RKO (cell line): ENCODE measurements at regions not wholly inside any gene's neighbourhood (a gene's known extent, or its start where the extent isn't known, plus 50 kb on each side); places are given as distances from the start of the nearest gene placed in this dataset.
"Not testable (repeated sequence)": the region's sequence is repeated elsewhere in the genome, so short reads cannot be mapped to it uniquely, and the experiment has no call there.

ENCODE experiments used
- DNase-seq: peaks from one replicate; pipeline ENCODE4 v3.0.0-alpha.2; 2016; ENCODE audit warnings: low spot score

DNA sequence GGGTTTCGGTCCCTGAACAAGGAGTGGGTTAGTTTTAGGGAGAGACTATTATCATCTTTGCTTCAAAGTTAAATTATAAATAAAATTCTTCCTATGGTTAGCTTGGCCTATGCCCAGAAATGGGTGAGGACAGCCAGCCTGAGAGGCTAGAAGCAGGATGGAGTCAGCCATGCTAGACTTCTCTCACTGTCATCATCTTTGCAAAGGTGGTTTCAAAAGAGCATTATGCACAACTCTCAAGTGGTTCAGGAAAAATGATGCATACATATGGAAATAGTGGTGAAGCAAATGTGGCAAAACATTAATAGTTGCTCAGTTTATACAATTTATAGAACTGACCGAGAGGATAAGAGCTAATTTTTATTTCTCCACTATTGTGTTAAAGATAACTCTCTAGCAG, 124.3 kb upstream of the FOXN2 start:
- DNase-seq = no peak

DNA sequence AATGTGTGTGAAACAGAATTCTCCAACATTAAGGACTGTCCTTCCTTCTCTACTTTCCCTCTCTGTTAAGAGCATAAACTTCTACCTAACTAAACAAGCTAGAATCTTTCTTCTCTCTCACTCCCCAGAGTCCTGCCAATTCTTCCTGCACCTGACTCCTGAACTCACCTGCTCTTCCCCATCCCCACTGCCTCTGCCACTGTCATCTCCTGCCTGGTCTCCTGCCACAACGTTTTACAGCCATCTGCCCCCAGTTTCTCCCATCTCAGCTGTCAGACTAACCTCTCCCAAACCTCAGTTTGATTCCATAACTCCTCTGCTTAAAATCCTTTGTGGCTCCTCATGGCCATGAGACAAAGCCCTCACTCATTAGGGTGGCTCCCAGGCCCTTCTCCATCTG, 119.8 kb upstream of the FOXN2 start:
- DNase-seq = no peak

DNA sequence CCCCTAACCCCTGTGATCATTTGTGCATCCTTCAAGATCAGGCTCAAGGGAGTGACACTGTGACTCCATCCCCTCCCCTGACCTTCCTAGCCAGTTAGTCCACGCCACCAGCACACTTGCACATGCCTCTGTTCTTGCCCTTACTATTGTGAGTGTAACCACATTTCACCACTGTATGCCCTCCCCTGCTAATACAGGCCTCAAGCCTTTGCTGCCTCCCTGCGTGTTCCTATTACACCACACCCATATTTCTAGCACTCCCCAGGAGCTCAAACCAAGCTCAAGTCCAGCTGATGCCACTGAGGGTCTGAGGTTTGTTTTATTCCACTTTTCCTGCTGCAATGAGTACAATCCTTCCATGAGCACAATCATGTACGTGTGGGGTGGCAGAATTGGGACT, 119.3 kb upstream of the FOXN2 start:
- DNase-seq = no peak

DNA sequence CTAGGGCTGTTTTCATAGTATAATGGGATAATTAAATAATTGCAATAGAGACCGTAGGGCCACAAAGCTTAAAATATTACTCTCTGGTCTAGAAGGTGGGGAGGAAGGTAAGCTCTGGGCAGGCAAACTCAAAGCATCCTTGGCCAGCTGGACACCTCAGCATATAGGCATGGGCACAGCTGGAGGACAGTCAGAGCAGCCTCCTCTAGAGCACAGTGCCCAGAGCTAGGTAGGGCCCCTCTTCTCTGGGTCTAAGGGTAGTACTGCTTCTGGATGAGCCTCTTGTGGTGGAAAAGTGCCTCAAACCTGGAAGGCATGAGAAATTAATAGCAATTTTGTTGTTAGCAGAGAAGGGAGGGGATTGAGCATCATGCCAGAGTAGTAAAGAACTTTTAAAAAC, 116.9 kb upstream of the FOXN2 start:
- no peak for DNase-seq

DNA sequence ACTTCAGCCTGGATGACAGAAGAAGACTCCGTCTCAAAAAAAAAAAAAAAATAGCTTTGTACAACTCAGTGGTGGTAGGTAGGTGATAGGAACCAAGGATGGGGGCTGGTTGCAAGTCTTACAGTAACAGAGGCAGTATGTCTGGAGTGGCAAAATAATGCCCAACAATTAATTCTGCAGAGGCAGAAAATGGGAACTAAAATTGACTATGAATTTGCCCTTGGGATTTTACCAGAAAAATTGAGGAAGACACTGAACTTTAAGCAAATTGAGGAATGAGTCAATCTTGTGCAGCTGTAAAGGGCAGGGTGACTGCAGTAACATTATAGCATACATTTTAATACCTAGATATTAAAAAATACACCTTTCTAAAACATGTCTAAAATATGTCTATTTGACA, 116.1 kb upstream of the FOXN2 start:
- no peak for DNase-seq

DNA sequence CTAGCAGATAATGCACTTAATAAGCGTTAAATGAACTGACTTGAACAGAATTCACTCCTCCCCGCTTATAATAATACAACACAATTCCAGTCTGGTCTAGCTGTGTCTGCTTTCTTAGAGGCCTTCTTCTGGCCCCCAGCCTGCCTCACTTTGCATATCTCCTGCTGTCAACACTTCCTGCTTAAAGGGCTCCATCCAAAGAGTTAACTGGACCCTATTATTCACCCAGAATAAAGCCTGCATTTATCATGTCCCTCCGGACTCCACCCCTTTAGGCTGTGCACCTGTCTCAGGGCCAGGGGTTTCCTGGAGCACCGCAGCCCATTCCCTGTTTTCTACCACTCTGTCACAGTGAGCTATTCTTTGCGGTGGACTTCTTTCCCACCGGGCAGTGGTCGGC, 115.4 kb upstream of the FOXN2 start:
- DNase-seq = no peak

DNA sequence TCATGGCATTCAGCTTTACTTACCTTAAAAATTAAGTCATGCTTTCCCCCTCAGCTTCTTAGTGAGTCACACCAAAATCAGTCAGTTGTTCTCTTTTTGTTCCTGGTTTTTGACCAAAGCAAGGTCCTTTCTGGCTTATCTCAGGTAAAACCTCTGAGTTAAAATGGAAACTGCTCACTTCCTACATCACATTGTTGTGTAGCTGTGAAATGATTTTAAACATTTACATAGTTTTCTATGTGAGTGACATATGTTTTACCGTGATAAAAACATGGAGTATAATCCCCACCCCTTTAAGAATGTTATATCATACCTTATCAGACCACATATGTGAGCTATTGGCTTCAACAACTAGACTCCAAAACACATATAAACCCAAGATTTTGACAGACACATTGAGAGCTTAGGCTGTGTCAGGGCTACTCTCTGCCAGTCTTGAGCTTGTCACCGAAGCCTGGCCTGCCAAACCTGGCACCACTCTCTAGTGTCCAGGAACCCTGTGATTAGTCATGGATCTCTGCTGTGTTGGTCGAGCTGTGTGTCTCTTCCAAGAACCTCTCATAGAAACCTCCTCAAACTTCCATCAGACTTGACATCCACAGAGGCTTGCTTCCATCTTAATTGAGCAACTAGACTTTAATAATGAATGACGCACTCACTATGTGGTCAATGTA, 113.7 kb upstream of the FOXN2 start:
- no peak for DNase-seq

DNA sequence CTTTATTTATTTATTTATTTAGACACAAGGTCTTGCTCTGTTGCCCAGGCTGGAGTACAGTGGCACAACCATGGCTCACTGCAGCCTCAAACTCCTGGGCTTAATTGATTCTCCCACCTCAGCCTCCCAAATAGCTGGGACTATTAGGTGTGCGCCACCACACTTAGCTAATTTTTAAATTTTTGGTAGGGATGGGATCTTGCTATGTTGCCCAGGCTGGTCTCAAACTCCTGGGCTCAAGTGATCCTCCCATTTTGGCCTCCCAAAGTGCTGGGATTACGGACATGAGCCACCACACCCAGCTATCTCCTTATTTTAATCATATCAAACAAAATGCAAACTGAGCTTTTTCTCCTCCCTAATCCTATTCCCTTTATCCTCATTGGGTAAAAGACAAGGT, 113.0 kb upstream of the FOXN2 start:
- not testable (repeated sequence) for DNase-seq

DNA sequence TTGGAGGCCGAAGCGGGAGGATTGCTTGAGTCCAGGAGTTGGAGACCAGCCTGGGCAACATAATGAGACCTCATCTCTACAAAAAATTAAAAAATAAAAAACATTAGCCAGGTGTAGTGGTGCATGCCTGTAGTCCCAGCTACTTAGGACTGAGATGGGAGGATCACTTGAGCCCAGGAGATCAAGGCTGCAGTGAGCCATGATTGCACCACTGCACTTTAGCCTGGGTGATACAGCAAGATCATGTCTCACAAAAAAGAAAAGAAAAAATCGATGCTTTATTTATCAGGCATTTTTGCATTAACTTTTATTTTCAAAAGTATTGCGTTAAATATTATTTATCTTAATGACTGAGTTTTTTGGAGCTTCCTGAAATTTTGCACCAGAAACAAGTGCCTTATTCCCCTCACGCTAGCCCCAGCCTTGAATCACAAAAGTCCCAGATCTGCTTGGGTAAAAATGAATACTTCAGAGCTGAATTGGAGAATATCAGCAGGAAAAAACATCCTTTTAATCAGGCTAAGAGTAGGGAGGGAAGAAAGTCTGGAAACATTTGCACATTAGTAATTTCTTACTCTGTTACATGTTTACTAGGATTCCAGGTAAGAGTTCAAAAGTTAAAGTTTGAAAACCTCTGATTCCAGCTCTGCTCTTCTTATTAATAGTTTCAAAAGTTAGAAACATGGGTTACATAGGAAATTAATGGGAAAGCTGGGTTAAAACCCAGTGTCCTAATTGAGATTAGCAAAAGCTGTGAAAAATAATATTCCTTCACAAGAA, 111.4 kb upstream of the FOXN2 start:
- no peak for DNase-seq

DNA sequence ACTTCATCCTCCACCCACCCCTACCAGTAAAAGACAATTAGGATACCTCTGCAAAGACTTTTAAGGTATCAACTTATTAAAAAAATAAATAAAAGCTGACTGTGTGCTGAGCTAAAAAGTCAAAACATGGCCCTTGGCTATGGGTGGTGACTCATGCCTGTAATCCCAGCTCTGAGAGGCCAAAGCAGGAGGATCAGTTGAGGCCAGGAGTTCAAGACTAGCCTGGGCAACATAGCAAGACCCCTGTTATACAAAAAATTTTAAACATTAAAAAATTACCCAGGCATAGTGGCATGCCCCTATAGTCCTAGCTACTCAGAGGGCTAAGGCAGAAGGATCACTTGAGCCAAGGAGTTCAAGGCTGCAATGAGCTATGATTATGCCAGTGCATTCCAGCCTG, 110.8 kb upstream of the FOXN2 start:
- no peak for DNase-seq

DNA sequence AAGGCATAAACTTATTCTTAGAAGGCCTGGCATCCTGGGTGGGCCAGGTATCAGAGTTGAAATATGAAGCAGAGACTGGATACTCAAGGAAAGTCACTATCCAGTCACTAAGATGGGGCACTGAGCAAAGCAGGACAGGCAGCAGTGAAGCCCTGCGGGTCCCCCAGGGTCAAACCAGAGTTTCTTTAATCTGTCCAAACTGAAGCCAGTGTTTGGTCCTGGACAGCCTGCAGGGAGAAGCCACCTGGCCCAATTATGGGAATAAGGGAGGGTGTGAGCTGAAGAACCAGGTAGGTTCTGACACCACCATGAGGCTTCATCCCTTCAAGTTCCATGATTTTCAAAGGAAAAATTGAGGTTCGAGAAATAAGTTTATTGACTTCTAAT, 109.7 kb upstream of the FOXN2 start:
- no peak for DNase-seq

DNA sequence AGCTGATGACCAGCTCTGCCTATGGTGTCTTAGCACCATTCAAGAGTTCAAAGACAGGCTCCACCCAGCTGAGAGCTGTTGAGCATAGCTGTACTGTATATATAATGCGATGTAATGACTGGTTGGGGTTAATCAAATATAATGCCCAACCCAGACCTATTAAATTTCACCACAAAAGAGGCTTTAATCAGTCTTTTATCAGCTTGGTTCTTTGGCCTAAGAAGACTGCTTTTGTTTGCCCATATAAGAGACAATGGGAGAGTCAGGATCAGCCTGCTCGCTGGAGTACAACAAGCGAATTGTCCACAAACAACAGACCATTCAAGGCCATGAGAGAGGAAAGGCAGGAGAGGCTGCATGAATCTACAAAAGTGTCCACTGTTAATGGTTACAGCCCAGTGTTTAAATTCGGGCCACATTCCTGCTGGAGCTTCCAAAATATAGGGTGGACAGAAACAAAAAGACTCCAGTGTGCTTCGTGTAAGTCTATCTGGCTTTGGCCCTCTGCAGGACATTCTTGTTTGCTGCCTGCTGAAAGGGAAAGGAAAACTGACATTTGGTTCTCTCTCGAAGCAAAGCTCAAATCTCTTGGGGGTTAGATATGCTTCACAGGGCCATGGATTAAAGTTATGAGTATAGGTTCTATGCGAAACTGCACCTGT, 109.2 kb upstream of the FOXN2 start:
- no peak for DNase-seq

DNA sequence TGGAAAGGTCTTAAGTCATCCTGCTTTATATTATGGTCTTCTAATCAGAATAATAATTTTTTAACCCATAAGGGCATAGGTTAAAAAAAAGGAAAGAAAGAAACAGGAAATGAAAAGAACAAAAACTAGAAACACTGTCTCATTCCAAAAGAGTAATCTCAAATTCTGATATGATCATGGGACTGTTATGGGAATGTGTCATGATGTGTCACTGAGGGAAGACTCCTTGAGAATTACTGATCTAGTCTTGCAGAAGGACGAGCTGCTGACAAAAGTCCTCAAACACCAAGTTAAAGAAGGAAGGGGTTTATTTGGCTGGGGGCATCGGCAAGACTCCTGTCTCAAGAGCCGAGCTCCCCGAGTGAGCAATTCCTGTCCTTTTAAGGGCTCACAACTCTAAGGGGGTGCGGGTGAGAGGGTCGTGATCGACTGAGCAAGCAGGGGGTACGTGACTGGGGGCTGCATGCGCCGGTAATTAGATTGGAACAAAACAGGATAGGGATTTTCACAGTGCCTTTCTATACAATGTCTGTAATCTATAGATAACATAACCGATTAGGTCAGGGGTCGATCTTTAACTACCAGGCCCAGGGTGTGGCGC, 108.3 kb upstream of the FOXN2 start:
- not testable (repeated sequence) for DNase-seq

DNA sequence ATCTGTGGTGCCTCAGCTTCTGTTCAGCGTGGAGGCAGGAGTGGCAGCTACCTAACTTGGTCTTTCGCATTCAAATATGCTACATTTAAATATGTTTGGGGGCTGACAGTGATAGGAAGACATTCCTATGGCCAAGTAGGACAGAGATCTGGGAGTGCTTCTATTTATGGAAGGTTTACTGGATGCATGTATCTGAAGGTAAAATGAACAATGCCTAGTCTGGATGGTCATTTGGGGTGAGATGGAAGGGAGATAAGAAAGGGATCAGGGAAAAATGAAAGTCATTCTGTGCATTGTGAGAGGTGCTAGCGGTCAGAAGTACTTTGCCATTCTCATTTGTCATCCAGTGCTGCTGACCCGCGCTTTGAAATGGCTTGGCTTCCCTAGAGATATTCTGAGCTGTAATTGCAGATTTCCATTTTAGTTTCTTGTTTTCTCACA, 107.3 kb upstream of the FOXN2 start:
- no peak for DNase-seq

DNA sequence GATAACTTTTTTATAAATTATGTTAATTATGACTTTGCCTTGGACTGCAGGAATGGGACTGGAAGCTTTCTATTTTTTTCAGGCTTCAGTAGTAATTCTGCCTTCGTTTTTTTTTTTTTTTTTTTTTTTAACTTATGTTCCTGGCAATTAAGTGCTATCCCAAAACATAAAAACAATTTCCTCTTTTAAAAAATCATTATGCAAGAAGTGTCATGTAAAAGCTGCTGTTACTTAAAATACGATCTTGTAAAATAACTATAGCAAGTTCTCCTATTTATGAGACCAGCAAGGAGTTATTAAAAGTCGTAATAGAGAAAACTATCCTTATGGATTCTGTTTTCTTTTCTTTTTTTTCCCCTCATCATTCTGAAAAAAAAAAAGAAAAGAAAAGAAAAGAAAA, 106.6 kb upstream of the FOXN2 start:
- DNase-seq = no peak

DNA sequence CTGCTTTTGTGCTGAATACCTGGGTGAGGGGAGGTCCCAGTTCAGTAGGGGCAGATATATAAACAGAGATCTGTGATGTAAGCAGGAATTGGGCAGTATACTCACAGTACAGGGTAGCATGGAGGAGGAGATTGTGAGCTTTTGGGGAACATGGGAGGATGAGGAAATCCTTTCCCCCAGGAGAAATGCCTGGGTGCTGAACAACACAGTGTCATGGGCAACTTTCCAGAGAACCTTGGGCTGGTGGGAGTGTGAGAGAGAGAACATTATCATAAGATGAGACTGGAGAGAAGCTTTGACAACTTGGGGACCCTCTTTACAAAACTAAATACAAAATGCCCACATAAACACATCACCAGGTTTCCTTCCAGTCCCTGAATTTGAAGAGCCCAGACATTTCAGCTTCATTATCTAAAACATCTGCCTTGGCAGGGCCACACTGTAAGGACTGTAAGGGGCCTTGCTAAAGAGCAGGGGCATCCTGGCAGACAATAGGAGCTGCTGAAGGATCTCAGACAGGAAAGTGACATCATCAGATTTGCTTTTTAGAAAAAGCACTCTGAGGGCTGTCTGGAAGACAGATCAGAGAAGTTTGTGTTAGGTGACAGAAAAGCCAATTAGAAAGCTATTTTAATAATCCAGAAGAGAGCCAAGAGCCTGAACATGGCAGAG, 105.1 kb upstream of the FOXN2 start:
- DNase-seq = no peak

DNA sequence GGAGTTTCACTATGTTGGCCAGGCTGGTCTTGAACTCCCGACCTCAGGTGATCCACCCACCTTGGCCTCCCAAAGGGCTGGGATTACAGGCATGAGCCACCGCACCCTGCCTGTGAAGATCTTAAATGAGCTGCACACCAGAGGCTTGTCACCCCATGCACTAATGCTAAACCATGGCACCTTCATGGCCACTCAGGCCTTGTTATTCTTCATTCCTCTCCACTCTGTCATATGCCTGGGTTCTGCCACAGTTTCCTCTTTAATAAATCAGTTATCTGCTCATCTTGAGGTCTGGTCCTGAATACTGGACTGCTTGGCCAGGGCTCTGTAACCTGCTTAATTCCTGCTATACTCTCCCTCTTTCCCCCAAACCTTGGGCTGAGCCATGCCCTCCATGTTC, 104.3 kb upstream of the FOXN2 start:
- DNase-seq = no peak

DNA sequence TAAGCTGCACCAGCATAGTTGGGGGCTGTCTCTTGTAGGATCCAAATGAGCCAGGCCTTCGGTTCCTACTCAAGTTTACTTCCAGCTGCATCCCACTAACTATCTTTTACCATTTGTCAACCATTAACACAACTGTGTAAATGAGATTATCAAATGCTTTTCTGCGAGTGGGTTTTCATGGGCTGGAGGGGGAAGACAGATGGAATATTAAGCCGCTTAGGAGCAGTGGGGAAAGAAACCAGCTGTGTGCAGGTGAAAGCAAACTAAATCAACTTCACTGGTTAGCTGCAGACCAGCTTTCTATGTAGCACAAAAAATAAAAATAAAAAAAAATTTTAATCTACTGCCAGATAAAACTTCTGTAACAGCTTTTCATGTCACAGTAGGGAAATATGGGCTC, 100.8 kb upstream of the FOXN2 start:
- DNase-seq = no peak

DNA sequence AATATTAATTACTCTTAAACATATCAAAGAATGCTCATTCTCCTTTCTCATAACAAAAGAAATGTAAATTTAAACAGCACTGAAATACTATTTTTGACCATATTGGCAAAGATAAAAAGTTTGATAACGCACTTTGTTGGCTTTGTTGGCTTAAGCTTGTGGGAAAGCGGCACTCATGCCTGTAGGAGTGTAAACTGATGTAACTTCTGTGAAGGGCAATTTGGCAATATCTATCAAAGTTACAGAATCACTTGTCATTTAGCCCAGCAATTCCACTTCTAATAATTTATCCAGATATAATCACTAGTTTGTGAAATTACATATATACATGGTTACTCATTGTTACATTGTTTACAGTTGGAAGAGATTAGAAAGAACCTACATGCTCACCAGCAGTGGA, 96.3 kb upstream of the FOXN2 start:
- no peak for DNase-seq

DNA sequence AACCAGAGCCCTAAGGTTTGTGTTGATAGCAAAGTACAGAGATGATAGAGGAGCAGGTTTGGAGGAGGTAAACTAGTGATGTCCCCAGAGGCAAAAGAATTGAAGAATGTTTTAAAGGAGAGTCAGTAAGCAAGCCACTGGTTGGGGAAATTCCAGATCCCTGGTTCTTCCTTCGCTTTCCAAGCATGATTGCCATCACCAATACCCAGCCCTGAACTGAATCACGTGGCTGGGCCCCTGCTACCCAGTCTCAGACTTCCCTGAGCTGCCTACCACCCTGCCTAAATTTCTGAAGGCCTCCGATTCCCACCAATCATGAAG, 95.3 kb upstream of the FOXN2 start:
- DNase-seq = no peak

DNA sequence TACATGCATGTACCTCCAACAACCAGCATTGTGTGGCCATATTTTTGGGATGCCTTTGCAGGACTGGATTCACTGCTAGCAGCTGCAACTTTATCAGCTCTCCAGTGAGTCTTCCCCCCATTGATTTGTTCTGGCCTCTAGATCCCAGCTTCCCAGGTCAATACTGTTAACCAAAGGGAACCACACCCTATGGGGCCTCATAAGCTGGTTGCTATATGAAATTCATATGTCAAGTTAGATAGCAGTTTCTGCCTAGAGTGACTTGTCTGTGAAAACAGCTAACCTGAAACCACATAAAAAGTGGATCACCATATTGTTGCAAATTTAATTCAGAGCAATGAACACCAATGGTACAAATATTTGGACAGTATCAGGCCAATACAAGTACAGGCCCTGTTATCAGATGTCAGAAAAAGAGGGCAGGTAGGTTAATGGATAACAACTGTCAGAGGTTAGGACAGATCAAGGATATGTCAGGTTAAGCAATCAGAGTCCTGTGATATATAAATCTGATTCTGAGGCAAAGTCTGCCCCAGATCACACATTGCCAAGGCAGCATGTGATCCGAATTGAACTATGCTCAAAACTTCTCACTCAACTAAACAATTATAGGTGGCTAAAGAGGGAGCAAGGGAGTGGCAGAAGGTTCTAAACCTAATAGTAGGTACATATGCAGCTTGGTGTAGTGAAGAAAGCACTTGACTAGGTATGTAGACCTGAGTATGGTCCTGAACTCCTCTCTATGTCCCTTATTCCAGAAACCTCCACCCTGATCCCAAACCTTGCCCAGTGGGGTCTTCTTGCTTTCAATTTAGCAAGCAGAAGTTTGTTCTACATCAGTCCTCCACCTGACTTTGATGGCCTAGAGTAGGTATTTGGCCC, 94.7 kb upstream of the FOXN2 start:
- DNase-seq = no peak

DNA sequence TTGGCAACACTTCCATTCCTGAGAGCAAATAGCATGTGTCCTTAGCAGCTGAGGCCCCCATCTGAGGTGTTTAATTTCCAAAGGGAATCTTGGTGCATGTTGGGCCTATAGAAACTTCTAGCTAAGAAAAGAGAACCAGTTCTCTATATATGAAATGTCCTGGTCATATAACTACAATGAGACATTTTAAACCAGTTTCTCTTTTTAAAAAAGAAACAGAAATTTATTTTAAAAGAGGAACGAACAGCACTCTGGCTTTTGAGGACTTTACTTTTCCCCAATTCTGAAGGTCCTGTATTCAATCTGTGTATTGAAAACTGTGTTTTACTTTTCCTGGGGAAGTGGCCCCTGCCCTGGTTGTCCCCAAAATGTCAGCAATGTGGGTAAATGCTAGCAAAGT, 94.0 kb upstream of the FOXN2 start:
- DNase-seq = no peak
